ENCODE measurements at regions not wholly inside any gene's neighbourhood (a gene's known extent, or its start where the extent isn't known, plus 50 kb on each side); places are given as distances from the start of the nearest gene placed in this dataset.

DNA sequence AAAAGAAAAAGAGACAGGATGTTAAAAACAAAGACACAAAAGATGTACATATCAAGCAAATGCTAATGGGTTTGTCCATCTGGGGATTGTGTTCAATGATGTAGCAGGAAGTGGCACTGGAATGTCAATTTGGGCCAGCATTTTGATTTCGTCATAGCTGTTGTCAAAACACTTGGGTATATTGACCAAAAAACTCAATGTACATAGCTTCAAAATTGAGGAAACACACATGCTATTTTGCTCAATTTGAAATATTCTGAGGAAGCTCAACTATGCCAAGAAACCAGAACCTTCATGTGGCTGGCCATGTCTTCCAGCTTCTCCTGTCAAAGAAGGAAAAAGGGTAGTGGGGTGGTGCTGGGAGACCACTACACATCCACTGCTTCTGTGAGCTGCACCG is 212.7 kb upstream of the GHITM start:
- H3K9me3 ChIP-seq = no peaks in the 10 kb centered on the region
- H3K27me3 ChIP-seq = no peaks in the 10 kb centered on the region
- H3K36me3 ChIP-seq = no peaks in the 10 kb centered on the region
- intact Hi-C loops (cut with DNase I) = no loop called here
- no peaks in the 10 kb centered on the region for H3K4me1 ChIP-seq (ENCODE audit: insufficient read depth)
- 77 to 84% (median 81%) methylated on average over 2 of the region's 2 CpGs for WGBS, 3 donors
- H3K4me3 ChIP-seq = no peak overlapping the region
- DNase-seq = no peak
- TF ChIP-seq, protein P1, sequence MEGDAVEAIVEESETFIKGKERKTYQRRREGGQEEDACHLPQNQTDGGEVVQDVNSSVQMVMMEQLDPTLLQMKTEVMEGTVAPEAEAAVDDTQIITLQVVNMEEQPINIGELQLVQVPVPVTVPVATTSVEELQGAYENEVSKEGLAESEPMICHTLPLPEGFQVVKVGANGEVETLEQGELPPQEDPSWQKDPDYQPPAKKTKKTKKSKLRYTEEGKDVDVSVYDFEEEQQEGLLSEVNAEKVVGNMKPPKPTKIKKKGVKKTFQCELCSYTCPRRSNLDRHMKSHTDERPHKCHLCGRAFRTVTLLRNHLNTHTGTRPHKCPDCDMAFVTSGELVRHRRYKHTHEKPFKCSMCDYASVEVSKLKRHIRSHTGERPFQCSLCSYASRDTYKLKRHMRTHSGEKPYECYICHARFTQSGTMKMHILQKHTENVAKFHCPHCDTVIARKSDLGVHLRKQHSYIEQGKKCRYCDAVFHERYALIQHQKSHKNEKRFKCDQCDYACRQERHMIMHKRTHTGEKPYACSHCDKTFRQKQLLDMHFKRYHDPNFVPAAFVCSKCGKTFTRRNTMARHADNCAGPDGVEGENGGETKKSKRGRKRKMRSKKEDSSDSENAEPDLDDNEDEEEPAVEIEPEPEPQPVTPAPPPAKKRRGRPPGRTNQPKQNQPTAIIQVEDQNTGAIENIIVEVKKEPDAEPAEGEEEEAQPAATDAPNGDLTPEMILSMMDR (IDR thresholded peaks at IDR 0.05) = no peak
- TF ChIP-seq EP300 (IDR thresholded peaks at IDR 0.05) (no peak), POLR2A (IDR thresholded peaks at IDR 0.05) (no peak)
- no peak overlapping the region for H3K27ac ChIP-seq

GRCh38 chr10:83927166-83927565 is 212.1 kb upstream of the GHITM start:
- 85 to 95% (median 88%) methylated on average over 2 of the region's 2 CpGs for WGBS, 3 donors
- Histone ChIP-seq H3K4me1 (ENCODE audit: insufficient read depth) (no peaks in the 10 kb centered on the region), H3K36me3 (no peaks in the 10 kb centered on the region), H3K27me3 (no peaks in the 10 kb centered on the region), H3K27ac (no peak overlapping the region), H3K9me3 (no peaks in the 10 kb centered on the region), H3K4me3 (no peak overlapping the region)
- TF ChIP-seq, protein P1 (IDR thresholded peaks at IDR 0.05) = no peak
- TF ChIP-seq EP300 (IDR thresholded peaks at IDR 0.05) (no peak), POLR2A (IDR thresholded peaks at IDR 0.05) (no peak)
- DNase-seq = no peak
- intact Hi-C loops (cut with DNase I) = no loop called here

DNA sequence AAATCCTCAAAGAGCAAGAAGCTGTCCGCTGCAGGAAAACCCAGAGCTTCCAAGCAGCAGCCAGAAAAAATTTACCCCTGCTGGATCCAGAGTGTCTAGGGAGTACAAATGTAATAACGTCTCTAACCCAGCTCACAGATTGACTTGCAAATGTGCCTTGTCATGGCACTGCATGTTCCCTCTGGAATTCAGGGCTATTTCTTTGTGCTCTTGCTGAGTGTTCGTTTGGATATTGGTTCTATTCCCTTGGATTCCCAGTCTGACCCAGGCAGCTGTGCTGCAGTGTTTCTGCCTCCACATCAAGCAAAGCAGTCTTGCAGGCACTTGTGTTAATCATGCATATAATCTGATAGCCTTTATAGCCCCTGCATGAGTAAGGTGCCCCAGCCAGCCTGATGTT is 209.9 kb upstream of the GHITM start:
- 39 to 50% (median 46%) methylated on average over 3 of the region's 3 CpGs for WGBS, 3 donors
- Histone ChIP-seq H3K27ac (no peak overlapping the region), H3K4me1 (ENCODE audit: insufficient read depth) (no peaks in the 10 kb centered on the region), H3K27me3 (no peaks in the 10 kb centered on the region), H3K36me3 (no peaks in the 10 kb centered on the region), H3K4me3 (no peak overlapping the region), H3K9me3 (no peaks in the 10 kb centered on the region)
- intact Hi-C loops (cut with DNase I) = no loop called here
- DNase-seq = no peak
- TF ChIP-seq EP300 (IDR thresholded peaks at IDR 0.05) = no peak
- TF ChIP-seq, protein P1 (IDR thresholded peaks at IDR 0.05) = no peak
- TF ChIP-seq POLR2A (IDR thresholded peaks at IDR 0.05) = no peak

DNA sequence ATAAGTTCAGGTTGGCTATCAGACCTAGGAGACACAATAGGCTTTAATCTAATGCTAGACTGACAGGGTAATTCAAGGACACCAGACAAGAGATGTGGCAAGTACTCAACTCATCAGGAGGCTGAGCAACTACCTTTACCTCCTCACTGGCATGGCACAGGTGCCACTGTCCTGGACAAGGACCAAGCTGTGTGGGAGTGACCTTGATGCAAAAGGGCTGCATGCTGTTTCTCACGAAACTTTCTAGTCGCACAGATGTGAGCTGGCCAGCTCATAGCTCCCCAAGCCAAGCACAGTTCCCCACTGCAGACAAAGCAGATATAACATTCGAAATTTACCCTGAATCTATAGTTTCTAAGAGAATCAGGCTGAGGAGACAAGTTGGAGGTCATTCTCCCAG is 207.6 kb upstream of the GHITM start:
- Histone ChIP-seq H3K27me3 (no peaks in the 10 kb centered on the region), H3K36me3 (no peaks in the 10 kb centered on the region), H3K4me1 (ENCODE audit: insufficient read depth) (no peaks in the 10 kb centered on the region), H3K4me3 (no peak overlapping the region), H3K27ac (no peak overlapping the region), H3K9me3 (no peaks in the 10 kb centered on the region)
- 67 to 76% (median 75%) methylated on average over 3 of the region's 3 CpGs for WGBS, 3 donors
- TF ChIP-seq POLR2A (IDR thresholded peaks at IDR 0.05) (no peak), EP300 (IDR thresholded peaks at IDR 0.05) (no peak)
- TF ChIP-seq, protein P1 (IDR thresholded peaks at IDR 0.05) = no peak
- intact Hi-C loops (cut with DNase I) = no loop called here
- no peak for DNase-seq

DNA sequence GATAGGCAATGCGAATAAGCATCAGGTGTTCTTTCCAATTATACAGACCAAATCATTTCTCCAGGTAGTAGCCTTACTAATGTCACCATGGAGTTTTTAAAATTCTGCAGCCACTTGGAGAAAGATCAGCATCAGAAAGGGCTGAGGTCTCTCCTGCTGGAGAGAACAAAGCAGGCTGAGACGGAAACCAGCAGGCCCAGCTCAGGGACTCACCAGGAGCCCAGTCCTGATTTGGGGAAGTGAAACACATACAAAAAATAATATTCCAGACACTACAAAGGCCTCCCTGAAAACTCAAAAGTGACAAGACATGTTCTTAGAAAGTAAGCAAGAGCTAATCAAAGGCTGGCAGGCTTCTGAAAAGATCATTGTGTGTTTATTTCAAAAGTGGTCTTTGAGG is 207.1 kb upstream of the GHITM start:
- WGBS, 3 donors = 93 to 98% (median 97%) methylated on average over 2 of the region's 2 CpGs
- Histone ChIP-seq H3K4me3 (no peak overlapping the region), H3K9me3 (no peaks in the 10 kb centered on the region), H3K27ac (no peak overlapping the region), H3K36me3 (no peaks in the 10 kb centered on the region), H3K27me3 (no peaks in the 10 kb centered on the region), H3K4me1 (ENCODE audit: insufficient read depth) (no peaks in the 10 kb centered on the region)
- TF ChIP-seq, protein P1 (IDR thresholded peaks at IDR 0.05) = no peak
- TF ChIP-seq POLR2A (IDR thresholded peaks at IDR 0.05) = no peak
- intact Hi-C loops (cut with DNase I) = no loop called here
- no peak for DNase-seq
